Activated naive CD8-positive, alpha-beta T cell treated with anti-CD3 and anti-CD28 coated beads, Interleukin-2, amount 50 U/mL, for 16 hours (primary cell): ENCODE measurements at regions not wholly inside any gene's neighbourhood (a gene's known extent, or its start where the extent isn't known, plus 50 kb on each side); places are given as distances from the start of the nearest gene placed in this dataset.

Experiments
- DNase-seq: peaks from one replicate; pipeline ENCODE4 v3.0.0-alpha.2; 2020; ENCODE audit warnings: low read depth, low spot score

DNA sequence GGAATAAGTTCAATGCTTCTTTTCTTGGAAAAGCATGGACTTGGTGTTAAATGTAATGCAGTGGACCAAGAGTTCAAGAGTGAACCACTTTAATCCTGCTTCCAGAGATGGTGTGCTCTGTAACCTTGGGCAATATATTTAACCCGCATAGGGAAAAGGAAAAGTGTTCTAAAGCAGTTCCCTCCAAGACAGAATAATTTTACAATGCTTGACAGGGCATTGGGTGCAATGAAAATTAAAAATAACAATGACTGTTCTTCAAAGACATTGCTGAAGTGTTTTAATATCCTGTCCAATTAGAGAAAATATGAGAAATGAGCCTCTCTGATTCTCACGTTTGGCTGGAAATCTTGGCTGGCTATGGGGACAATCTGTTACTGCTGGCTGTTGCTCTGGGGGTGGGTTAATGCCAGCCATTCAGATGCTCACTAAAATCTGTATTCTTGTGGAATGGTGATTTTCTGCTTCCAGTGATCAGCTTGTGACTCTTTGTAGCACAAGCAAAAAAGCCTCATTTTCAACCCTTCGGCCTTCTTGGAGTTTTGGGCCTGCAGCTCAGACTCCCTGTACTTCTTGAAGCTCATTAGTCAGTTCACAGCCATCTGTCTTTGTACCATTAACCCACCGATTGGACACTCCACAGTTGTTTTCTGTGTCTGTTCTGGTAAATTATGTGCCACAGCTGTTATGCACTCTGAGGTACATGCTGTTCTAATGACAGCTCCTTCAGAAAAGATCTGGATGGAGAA, 310.6 kb downstream of the LMO7 start:
- DNase-seq, result no peak

- no peak for DNase-seq
These were observed 309.8 kb downstream of the LMO7 start for GRCh38 chr13:75945841-75946482.

DNA sequence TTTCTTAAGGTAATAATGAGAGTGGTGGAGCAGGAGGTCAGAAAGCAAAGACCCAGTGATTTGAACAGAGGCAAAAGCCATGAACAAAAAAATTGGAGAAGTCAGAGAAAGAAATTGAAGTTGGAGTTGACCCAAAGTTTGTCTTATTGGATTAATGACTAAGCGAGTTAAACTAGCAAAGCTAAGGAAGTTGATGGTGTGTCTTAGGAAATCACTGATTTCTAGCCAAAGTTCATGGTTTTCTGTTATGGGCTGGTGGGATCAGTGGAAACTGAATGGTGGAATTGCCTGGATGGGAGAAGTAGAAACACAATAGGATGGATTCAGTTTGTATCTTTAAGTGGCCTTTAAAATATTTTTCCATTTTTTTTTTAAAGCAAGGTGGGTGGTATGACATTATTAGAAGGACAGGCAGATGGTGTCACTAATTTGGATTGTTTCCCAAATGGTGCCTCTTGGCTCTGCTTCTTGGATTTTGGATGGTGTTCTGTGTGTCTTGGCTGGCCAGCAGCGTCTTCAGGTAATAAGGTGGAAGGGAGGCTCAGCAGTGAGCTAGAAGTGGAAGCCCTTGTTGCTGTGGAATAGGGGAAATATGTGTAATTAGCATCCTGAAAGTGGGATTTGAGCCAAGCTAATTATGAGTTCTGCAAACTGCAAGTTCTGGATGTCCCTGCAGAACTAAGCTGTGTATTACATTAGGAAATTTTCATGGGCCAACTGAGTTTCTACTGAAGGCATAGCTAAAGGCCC, 302.9 kb downstream of the LMO7 start:
- no peak for DNase-seq

GRCh38 chr13:75936791-75937190, 300.7 kb downstream of the LMO7 start:
- no peak for DNase-seq

GRCh38 chr13:75935805-75936204, 299.7 kb downstream of the LMO7 start:
- no peak for DNase-seq

DNA sequence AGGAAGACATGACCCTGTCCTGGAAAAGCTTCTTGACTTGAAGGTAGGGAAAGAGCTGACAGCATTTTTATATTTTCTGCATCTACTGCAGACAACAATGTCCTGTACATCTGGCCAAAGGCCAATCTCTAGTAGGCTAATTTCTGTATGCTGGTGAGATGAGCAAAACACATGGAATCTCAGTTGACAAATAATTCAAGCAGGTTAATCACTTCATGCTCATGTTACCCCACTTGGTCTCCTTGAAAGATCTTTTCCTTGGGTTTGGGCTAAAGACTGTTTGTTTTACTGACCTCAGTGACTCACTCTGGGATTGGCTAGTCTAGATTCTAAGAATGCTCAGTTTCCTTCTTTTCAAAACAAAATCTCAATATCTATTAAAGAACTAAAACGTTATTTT, 298.8 kb downstream of the LMO7 start:
- no peak for DNase-seq

DNA sequence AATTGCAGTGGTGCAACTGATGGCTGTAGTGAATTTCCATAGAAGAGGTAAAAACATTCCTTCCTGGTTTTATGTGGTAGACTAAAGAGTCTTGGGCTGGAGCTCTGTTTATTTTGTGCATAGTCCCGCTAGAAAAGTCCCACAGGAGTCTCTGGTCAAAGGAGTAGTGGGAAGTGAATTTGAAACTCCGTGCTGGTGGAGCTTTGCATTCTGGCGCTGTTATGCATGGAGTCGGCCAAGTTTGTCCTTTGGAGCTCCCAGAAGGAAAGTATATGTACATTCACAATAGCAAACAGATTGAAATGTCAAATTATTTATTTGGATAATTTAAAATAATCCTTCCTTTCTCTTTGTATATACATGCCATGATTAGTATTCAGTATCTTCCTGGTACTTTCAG, 296.5 kb downstream of the LMO7 start:
- DNase-seq, result no peak

GRCh38 chr13:75931116-75931515, 295.0 kb downstream of the LMO7 start:
- DNase-seq, result no peak

- DNase-seq, result no peak
These were observed 292.9 kb downstream of the LMO7 start for GRCh38 chr13:75929076-75929475.

GRCh38 chr13:75927183-75927669, 291.1 kb downstream of the LMO7 start:
- DNase-seq, result no peak

- no peak for DNase-seq
These were observed 284.4 kb downstream of the LMO7 start for GRCh38 chr13:75920536-75920935.

- no peak for DNase-seq
These were observed 283.6 kb downstream of the LMO7 start for GRCh38 chr13:75919660-75920199.

DNA sequence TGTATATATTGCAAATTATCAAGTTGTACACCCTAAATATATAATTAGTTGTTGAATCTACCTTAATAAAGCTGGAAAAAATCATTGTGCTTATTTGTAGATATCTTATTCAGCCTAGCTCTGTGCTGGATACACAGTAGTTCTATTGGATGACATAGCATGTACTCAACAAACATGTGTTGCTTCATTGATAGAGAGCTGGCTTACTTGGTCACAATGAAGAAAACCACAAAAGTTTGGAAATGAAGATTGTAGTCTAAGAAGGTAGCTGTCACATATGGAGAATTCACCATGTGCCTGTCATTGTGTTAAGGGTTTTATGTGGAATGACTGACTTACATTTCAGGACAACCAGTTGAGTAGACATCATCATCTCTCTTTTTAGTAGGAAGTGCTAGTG, 278.9 kb downstream of the LMO7 start:
- no peak for DNase-seq

- no peak for DNase-seq
These were observed 277.8 kb downstream of the LMO7 start for GRCh38 chr13:75913925-75914324.

DNA sequence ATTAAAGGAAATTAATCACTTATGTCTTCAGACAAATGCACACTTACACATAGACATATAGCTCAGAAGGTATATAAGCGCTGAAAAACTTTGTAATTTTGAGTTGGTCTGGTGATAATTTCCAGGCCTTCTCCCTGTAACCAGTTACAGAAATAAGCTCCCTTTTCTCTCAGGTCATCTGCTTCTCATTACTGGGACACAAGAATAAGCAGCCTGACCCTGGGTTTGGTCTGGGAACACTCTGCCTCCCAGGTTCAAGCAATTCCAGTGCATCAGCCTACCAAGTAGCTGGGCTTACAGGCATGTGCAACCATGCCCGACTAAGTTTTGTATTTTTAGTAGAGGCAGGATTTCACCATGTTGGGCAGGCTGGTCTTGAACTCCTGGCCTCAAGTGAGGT, 274.5 kb downstream of the LMO7 start:
- no peak for DNase-seq
